Memory B cell (primary cell): ENCODE measurements at regions not wholly inside any gene's neighbourhood (a gene's known extent, or its start where the extent isn't known, plus 50 kb on each side); places are given as distances from the start of the nearest gene placed in this dataset.

ENCODE experiments used
- ATAC-seq: fragments of 150-1000 bp; cut with Tn5 transposase; 2 replicates; pipeline ENCODE4 v1.10.0; 2021; ENCODE audit warnings: low read depth, mild to moderate bottlenecking, moderate library complexity
- DNase-seq, 2 donors: peaks; one replicate each; pipeline ENCODE4 v3.0.0; 2022; ENCODE audit warnings: low spot score in 2 of 2
- H3K27ac Mint-ChIP-seq: one replicate; pipeline ENCODE4 v1.8.0; 2022; ENCODE audit warnings: mild to moderate bottlenecking, moderate library complexity, mixed read lengths
- H3K27me3 Mint-ChIP-seq: one replicate; pipeline ENCODE4 v1.8.0; 2022; ENCODE audit warnings: mixed read lengths
- H3K36me3 Mint-ChIP-seq: one replicate; pipeline ENCODE4 v1.8.0; 2022; ENCODE audit warnings: mild to moderate bottlenecking, mixed read lengths
- H3K4me1 Mint-ChIP-seq: one replicate; pipeline ENCODE4 v1.8.0; 2022; ENCODE audit warnings: mixed read lengths
- H3K4me3 Mint-ChIP-seq: one replicate; pipeline ENCODE4 v1.8.0; 2022; ENCODE audit warnings: mild to moderate bottlenecking, moderate library complexity, mixed read lengths
- H3K9me3 Mint-ChIP-seq: one replicate; pipeline ENCODE4 v1.8.0; 2022; ENCODE audit warnings: mixed read lengths

DNA sequence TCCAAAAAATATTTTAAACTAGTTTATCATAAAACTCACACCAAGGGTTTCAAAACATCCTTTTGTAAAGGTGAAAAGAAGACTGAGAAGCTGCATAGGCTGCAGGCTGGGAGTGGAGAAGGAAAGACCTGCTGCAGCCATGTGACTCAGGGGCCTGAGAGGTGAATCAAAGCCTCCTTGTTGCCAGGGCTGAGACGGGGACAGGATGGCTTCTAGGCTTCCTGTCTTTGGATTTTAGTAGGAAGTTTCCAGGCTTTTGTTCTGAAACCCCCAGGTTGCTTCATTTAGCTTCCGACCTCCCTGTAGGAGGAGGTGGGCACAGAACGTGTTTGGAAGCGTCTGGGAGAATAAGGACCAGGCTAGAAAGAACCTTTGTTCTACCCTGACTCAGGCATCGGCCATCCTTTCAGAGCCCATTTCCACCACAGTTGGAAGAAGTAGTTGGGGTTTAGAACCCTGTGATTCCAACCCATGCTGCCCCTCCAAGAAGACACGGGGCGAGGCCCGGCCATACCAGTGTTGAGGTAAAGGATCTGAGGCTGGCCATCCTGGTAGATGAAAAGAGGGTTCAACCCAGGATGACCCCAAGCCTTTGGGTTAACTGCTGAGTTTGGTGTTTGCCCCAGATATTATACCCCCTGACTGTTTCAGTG is 122.4 kb downstream of the SLC25A47 start:
- Mint-ChIP-seq H3K27ac (no peak overlapping the region), H3K4me1 (peaks cover 10% of the 10 kb centered on the region), H3K4me3 (no peak overlapping the region), H3K9me3 (no peaks in the 10 kb centered on the region), H3K27me3 (no peaks in the 10 kb centered on the region), H3K36me3 (peaks cover 3% of the 10 kb centered on the region)
- DNase-seq, result no peak
- no peak for ATAC-seq

DNA sequence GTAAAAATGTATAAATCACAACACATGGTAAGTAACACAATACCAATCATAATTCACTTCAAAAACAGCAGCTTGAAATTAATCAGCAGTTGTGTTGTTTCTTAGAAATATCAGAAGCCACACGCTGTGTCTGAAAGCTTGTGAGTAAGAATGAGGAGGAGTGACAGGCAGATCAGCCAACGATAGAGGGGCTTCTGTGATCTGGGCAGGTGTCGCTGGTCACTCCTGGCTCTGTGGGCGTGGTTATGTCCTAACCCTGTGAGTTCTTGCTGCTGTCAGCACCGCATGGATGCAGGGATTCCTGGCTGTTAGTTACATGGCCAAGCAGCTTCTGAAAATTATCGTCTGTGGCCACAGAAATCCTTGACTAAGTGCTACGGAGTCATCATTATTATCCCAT is 123.4 kb downstream of the SLC25A47 start:
- ATAC-seq (no peak), DNase-seq (no peak)
- Mint-ChIP-seq H3K4me1 (peaks cover 5% of the 10 kb centered on the region), H3K36me3 (peaks cover 3% of the 10 kb centered on the region), H3K4me3 (no peak overlapping the region), H3K27ac (no peak overlapping the region), H3K9me3 (no peaks in the 10 kb centered on the region), H3K27me3 (no peaks in the 10 kb centered on the region)

DNA sequence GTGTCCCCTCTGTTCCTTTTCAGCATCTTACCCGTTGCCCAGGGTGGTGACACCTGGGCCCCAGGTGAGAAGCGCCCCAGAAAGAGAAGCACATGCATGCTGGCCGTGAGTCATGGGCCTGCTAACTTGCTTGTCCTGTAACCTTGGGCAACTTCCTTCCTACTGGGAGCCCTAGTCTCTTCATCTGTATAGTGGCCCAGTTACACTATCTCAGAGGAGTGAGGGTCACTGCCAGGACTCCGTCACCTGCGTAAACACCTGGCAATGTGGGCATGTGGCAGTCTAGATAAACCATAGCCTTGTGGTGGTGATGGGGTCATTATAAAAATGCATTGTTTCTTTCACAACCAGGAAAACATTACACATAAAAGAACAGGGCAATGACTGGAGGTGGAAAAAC is 125.2 kb downstream of the SLC25A47 start:
- DNase-seq (no peak), ATAC-seq (no peak)
- peaks cover 9% of the 10 kb centered on the region for H3K36me3 Mint-ChIP-seq
- no peaks in the 10 kb centered on the region for H3K9me3 Mint-ChIP-seq
- no peak overlapping the region for H3K4me3 Mint-ChIP-seq
- H3K4me1 Mint-ChIP-seq, result peaks cover 3% of the 10 kb centered on the region
- H3K27me3 Mint-ChIP-seq, result no peaks in the 10 kb centered on the region
- H3K27ac Mint-ChIP-seq, result no peak overlapping the region

DNA sequence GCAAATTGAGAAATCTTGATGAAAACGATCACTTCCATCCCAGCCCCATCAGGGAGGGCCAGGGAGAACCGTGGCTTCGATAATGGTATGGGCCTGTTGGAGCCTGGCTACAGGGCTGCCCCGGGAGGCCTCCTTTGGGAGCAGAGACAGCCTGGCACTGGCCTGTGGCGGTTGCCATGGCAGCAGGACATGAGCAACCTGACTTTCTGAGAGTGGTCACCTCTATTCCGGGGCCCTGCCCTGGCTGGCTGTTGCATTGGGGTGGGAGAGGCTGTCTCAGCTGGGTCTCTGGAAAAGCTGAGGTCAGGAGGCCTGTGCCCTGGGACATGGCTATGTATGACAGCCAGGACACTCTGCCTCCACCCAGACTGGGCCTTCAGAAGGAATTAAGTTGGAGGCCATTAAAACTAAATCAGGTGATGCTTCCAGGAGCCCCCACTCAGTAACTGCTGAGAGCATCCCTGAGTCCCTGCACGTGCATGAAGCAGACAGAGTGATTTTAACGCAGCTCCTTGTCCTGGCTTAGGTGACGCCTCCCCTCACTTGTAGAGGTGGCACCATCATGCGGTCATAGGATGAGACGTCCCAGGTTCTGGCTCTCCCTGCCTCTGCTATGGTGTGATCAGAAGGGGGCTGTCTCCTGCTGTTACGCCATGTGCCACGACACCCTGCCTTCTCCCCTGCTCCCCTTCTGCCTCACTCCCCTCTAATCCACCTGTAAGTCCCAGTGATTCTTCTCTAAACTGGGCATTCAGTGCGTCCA is 126.3 kb downstream of the SLC25A47 start:
- H3K27me3 Mint-ChIP-seq, result no peaks in the 10 kb centered on the region
- H3K27ac Mint-ChIP-seq, result no peak overlapping the region
- DNase-seq (no peak), ATAC-seq (no peak)
- no peaks in the 10 kb centered on the region for H3K9me3 Mint-ChIP-seq
- H3K4me1 Mint-ChIP-seq, result peaks cover 3% of the 10 kb centered on the region
- peaks cover 9% of the 10 kb centered on the region for H3K36me3 Mint-ChIP-seq
- H3K4me3 Mint-ChIP-seq, result no peak overlapping the region

DNA sequence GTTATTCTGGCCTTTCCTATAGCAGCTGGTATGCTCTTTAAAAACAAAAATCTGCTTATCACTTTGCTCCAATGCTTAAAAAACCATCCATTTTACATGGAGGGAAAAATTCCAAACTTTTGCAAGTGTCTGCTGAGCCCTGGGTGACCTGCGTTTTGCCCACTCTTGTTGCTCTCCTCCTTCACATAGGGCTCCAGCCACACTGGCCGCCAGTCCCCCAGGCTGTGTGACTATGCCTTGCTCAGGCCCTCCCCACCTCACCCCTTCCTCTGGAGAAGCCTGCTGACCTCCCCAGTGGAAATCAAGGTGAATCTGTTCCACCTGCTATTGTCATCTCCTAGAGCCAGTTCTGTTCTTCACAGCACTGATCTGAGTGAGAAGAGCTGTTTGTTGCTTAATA is 126.9 kb downstream of the SLC25A47 start:
- Mint-ChIP-seq H3K9me3 (peaks cover under 1% of the 10 kb centered on the region), H3K4me3 (no peak overlapping the region), H3K27ac (no peak overlapping the region), H3K27me3 (no peaks in the 10 kb centered on the region), H3K4me1 (peaks cover 3% of the 10 kb centered on the region), H3K36me3 (peaks cover 10% of the 10 kb centered on the region)
- no peak for ATAC-seq
- DNase-seq, result no peak

DNA sequence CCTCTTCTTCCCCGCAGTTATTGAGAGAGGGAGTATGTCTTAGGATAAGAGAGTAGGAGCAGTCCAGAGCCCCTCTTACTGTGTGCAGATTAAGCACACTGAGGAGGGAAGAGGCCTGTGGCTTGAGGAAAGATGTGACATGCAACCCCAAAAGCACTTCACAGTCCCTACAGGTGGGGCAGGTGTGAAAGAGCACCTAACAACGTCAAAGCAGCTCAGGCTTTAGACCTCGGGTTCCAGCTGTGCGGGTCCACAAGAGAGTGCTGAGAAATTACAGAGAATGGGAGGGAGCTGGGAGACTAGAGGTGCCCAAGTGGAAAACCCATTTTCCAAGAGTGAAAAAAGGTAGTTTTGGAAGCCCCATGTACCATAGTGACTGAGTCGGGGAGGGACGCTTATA is 127.6 kb downstream of the SLC25A47 start:
- ATAC-seq (no peak), DNase-seq (no peak)
- Mint-ChIP-seq H3K4me1 (peaks cover 3% of the 10 kb centered on the region), H3K4me3 (no peak overlapping the region), H3K9me3 (peaks cover 2% of the 10 kb centered on the region), H3K36me3 (peaks cover 12% of the 10 kb centered on the region), H3K27ac (no peak overlapping the region), H3K27me3 (no peaks in the 10 kb centered on the region)

DNA sequence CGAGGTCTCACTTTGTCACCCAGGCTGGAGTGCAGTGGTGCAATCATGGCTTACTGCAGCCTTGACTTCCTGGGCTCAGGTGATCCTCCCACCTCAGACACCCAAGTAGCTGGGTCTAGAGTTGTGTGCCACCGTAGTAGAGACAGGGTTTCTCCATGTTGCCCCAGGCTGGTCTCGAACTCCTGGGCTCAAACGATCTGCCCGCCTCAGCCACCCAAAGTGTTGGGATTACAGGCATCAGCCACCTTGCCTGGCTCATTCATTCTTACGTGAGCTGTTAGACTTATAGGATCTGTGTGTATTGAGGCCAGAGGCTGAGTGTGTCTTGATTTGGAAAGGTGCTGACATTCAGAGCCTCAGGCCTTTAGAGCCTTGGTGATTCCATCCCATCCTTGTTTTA is 128.1 kb downstream of the SLC25A47 start:
- no peak for DNase-seq
- Mint-ChIP-seq H3K4me1 (peaks cover 3% of the 10 kb centered on the region), H3K4me3 (no peak overlapping the region), H3K27me3 (no peaks in the 10 kb centered on the region), H3K27ac (no peak overlapping the region), H3K36me3 (peaks cover 12% of the 10 kb centered on the region), H3K9me3 (peaks cover 2% of the 10 kb centered on the region)
- ATAC-seq, result no peak

DNA sequence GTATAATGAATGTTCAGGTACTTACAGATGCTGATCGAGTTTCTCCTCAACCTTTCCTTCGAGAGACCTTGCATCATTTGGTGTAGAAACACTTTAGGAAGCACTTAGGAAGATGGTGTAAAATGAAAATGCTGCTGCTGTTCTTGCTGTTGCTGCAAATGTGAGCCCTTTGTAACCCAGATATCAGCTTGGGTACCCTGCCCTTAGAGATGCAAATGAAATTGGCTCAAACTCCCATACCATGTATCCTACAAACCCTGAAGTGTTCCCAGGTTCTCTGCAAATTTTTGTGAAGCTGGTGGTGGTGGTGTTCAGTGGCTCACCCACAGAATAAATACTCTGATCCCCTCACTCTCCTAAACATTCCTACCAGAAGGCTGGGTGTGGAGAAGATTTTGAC is 130.8 kb downstream of the SLC25A47 start:
- ATAC-seq, result no peak
- peaks cover 12% of the 10 kb centered on the region for H3K36me3 Mint-ChIP-seq
- H3K27ac Mint-ChIP-seq, result no peak overlapping the region
- no peak overlapping the region for H3K4me3 Mint-ChIP-seq
- DNase-seq, result no peak
- peaks cover 2% of the 10 kb centered on the region for H3K9me3 Mint-ChIP-seq
- peaks cover 3% of the 10 kb centered on the region for H3K4me1 Mint-ChIP-seq
- H3K27me3 Mint-ChIP-seq, result no peaks in the 10 kb centered on the region

DNA sequence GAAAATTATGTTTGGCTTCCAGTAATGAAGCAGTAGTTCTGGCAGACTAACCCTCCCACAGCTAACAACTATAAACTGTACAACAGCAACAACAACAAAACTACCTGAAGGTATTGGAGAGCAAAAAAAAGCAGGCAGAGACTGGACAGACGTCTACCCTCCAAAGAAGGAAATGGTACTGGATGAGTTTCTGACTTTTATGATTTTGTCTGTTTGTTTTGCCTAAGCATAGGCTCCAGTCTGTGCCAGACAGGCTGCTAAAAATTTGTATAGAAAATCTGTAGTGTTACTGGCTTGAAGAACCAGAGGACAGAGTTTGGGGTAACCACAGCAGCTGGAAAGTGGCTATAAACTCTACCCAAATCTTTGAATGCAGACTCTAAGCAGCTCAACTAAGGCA is 131.3 kb downstream of the SLC25A47 start:
- peaks cover 2% of the 10 kb centered on the region for H3K9me3 Mint-ChIP-seq
- no peak for DNase-seq
- peaks cover 3% of the 10 kb centered on the region for H3K4me1 Mint-ChIP-seq
- H3K4me3 Mint-ChIP-seq, result no peak overlapping the region
- no peaks in the 10 kb centered on the region for H3K27me3 Mint-ChIP-seq
- no peak overlapping the region for H3K27ac Mint-ChIP-seq
- ATAC-seq, result no peak
- peaks cover 12% of the 10 kb centered on the region for H3K36me3 Mint-ChIP-seq

DNA sequence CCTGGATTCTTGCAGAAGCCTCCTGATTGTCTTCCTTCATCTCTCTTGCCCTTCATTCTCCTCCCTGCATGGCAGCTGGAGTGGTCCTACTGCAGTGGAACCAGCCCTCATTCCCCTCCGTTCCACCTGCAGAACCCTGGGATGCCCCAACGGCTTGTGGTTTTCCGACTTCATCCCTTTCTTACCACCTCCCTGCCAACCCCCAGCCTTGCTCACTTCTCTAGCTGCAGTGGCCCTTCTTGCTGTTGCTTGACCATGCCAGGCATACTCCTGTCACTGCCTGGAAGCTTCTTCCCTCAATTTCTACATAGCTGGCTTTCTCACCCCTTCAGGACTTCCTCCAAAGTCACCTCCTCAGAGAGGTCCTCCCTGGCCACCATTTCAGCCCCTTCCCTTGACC is 123.3 kb downstream of the BEGAIN start:
- no peak for DNase-seq
- no peak overlapping the region for H3K4me3 Mint-ChIP-seq
- H3K27ac Mint-ChIP-seq, result no peak overlapping the region

DNA sequence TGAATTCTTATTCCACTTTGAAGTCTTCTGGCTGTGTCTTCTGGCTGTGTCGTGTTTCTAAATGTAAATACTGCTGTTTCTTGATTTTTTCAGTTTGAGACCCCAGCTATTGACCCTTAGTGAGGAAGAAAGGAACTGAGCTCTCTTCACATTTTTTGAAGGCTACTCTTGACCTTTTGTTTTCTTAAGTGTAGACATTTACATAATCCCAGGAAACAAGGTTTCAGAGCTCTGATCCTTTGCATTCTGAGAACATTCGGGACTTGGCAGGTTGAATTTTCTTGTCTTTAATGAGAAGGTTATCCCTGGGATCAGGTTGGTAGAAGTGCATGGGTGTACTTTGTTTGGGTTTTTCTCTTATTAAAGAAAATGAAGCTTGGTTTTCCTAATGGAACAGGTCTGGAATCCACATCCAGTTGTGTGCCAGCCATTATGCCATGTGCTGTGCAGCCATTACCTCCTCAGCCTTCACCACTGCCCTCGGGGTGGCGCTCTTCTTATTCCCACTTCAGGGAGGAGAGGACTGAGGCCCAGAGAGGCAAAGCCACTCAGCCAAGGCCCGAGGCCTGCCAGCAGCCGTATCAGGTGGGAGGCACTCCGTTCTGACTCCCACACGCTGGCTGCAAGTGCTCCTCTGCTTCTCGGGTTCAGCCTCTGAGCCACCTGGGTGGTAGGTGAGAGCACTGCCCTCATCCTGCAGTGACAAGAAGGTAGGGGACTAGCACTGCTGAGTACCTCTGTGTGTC is 120.9 kb downstream of the BEGAIN start:
- peaks cover 9% of the 10 kb centered on the region for H3K4me1 Mint-ChIP-seq
- peaks cover 9% of the 10 kb centered on the region for H3K27me3 Mint-ChIP-seq
- H3K36me3 Mint-ChIP-seq, result peaks cover 20% of the 10 kb centered on the region
- ATAC-seq (no peak), DNase-seq (no peak)
- no peaks in the 10 kb centered on the region for H3K9me3 Mint-ChIP-seq
- no peak overlapping the region for H3K4me3 Mint-ChIP-seq
- H3K27ac Mint-ChIP-seq, result no peak overlapping the region

More for the DNA sequence above, 123.3 kb downstream of the BEGAIN start:
- no peak for ATAC-seq
- H3K27me3 Mint-ChIP-seq, result peaks cover 9% of the 10 kb centered on the region
- peaks cover 5% of the 10 kb centered on the region for H3K4me1 Mint-ChIP-seq
- H3K36me3 Mint-ChIP-seq, result peaks cover 15% of the 10 kb centered on the region
- H3K9me3 Mint-ChIP-seq, result no peaks in the 10 kb centered on the region

DNA sequence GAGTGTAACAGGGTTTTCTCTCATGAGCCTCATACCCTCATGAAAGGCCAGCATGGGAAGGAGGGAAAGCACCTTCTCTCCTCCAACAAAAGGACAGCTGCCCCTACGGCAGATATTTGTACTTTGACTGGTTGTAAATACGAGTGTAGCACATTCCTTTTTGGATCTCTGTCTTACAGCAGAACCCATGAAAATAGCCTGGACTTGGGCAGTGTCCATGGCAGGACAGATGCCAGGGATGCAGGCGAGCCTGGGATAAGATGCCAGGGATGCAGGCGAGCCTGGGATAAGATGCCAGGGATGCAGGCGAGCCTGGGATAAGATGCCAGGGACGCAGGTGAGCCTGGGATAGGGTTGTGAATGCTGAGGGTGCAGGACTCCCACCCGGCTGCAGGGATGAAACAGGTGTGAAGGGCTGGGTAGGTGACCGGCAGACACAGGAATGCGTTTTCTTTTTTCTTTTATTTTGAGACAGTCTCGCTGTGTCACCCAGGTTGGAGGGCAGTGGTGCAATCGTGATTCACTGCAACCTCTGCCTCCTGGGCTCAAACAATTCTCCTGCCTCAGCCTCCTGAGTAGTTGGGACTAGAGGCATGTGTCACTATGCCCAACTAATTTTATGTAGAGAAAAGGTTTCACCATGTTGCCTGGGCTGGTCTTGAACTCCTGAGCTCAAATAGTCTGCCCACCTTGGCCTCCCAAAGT is 120.0 kb downstream of the BEGAIN start:
- no peak for DNase-seq
- H3K36me3 Mint-ChIP-seq, result peaks cover 24% of the 10 kb centered on the region
- ATAC-seq, result no peak
- H3K9me3 Mint-ChIP-seq, result no peaks in the 10 kb centered on the region
- H3K4me1 Mint-ChIP-seq, result peaks cover 9% of the 10 kb centered on the region
- H3K27ac Mint-ChIP-seq, result no peak overlapping the region
- H3K27me3 Mint-ChIP-seq, result peaks cover 9% of the 10 kb centered on the region
- H3K4me3 Mint-ChIP-seq, result no peak overlapping the region

DNA sequence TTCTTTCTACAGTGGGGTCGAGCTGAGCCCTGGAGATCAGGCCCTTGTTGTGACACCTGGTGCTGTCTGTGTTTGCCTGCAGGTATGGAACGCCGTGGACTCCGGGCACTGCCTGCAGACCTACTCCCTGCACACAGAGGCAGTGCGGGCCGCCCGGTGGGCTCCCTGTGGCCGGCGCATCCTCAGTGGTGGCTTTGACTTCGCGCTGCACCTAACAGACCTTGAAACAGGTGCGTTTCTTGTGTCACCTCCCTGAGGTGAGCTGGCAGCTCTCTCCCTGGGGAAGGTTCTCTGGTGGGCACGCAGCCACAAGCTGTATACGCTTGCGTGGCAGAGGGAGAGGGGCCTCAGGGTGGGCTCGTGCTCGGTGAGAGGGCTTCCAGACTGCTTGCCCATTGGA is 119.3 kb downstream of the BEGAIN start:
- peaks cover 9% of the 10 kb centered on the region for H3K4me1 Mint-ChIP-seq
- no peak for ATAC-seq
- H3K36me3 Mint-ChIP-seq, result peaks cover 25% of the 10 kb centered on the region
- peaks cover 9% of the 10 kb centered on the region for H3K27me3 Mint-ChIP-seq
- no peak overlapping the region for H3K4me3 Mint-ChIP-seq
- H3K9me3 Mint-ChIP-seq, result no peaks in the 10 kb centered on the region
- DNase-seq, result no peak
- H3K27ac Mint-ChIP-seq, result no peak overlapping the region

DNA sequence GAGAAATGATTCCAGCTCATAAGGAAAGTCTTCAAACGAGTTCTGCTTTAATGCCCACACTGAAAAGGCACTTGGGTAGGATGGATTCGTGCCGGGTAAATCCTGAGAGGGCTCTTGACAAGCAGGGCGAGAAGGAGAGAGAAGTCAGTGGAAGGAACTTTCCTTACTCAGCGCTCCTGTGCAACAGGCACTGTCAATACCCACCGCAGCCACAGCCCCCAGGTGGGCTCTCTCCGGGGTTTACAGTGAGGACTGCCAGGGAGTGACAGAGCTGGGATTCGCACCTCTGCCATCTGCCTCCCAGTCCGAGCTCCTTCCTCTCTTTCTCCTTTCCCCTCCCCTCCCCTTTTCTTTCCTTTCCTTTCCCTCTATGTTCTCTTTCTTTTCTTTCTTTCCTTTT is 118.7 kb downstream of the BEGAIN start:
- Mint-ChIP-seq H3K4me3 (no peak overlapping the region), H3K27ac (no peak overlapping the region), H3K36me3 (peaks cover 23% of the 10 kb centered on the region), H3K4me1 (peaks cover 9% of the 10 kb centered on the region), H3K27me3 (peaks cover 9% of the 10 kb centered on the region), H3K9me3 (no peaks in the 10 kb centered on the region)
- ATAC-seq (no peak), DNase-seq (no peak)
